ENCODE measurements at regions not wholly inside any gene's neighbourhood (a gene's known extent, or its start where the extent isn't known, plus 50 kb on each side); places are given as distances from the start of the nearest gene placed in this dataset.

- FAIRE-seq = no peak
- H3K4me1 ChIP-seq (ENCODE audit: control insufficient read depth in 2 of 3, insufficient read depth in 2 of 3, low read depth in 1 of 3, low read length in 3 of 3) = no peaks in the 10 kb centered on the region
- H3K9me3 ChIP-seq (ENCODE audit: control insufficient read depth in 2 of 3, insufficient read depth in 1 of 3, low read length in 3 of 3) = no peaks in the 10 kb centered on the region
- no peaks in the 10 kb centered on the region for H3K27me3 ChIP-seq (ENCODE audit: control insufficient read depth, insufficient read depth, low read length)
- no peak overlapping the region for H3K27ac ChIP-seq (ENCODE audit: low read depth in 2 of 2, low read length in 2 of 2)
- no peaks in the 10 kb centered on the region for H3K36me3 ChIP-seq (ENCODE audit: control insufficient read depth in 2 of 3, insufficient read depth in 3 of 3, low read length in 3 of 3)
- DNase-seq = no peak
- no peak overlapping the region for H3K4me3 ChIP-seq (ENCODE audit: low read length in 3 of 3)
- intact Hi-C loops (cut with DNase I) = no loop called here
- no peak overlapping the region for H3K9ac ChIP-seq (ENCODE audit: low read length in 3 of 3)
- TF ChIP-seq, protein P1, sequence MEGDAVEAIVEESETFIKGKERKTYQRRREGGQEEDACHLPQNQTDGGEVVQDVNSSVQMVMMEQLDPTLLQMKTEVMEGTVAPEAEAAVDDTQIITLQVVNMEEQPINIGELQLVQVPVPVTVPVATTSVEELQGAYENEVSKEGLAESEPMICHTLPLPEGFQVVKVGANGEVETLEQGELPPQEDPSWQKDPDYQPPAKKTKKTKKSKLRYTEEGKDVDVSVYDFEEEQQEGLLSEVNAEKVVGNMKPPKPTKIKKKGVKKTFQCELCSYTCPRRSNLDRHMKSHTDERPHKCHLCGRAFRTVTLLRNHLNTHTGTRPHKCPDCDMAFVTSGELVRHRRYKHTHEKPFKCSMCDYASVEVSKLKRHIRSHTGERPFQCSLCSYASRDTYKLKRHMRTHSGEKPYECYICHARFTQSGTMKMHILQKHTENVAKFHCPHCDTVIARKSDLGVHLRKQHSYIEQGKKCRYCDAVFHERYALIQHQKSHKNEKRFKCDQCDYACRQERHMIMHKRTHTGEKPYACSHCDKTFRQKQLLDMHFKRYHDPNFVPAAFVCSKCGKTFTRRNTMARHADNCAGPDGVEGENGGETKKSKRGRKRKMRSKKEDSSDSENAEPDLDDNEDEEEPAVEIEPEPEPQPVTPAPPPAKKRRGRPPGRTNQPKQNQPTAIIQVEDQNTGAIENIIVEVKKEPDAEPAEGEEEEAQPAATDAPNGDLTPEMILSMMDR (IDR thresholded peaks at IDR 0.05; ENCODE audit: borderline replicate concordance, extremely low read depth, insufficient read depth) = no peak
These were observed 129.4 kb downstream of the RAD51AP2 start for GRCh38 chr2:17388798-17389197.

- Histone ChIP-seq H3K4me3 (ENCODE audit: low read length in 3 of 3) (no peak overlapping the region), H3K9me3 (ENCODE audit: control insufficient read depth in 2 of 3, insufficient read depth in 1 of 3, low read length in 3 of 3) (no peaks in the 10 kb centered on the region), H3K4me1 (ENCODE audit: control insufficient read depth in 2 of 3, insufficient read depth in 2 of 3, low read depth in 1 of 3, low read length in 3 of 3) (no peaks in the 10 kb centered on the region), H3K27me3 (ENCODE audit: control insufficient read depth, insufficient read depth, low read length) (no peaks in the 10 kb centered on the region), H3K36me3 (ENCODE audit: control insufficient read depth in 2 of 3, insufficient read depth in 3 of 3, low read length in 3 of 3) (no peaks in the 10 kb centered on the region), H3K27ac (ENCODE audit: low read depth in 2 of 2, low read length in 2 of 2) (no peak overlapping the region), H3K9ac (ENCODE audit: low read length in 3 of 3) (no peak overlapping the region)
- TF ChIP-seq, protein P1 (IDR thresholded peaks at IDR 0.05; ENCODE audit: borderline replicate concordance, extremely low read depth, insufficient read depth) = no peak
- DNase-seq = no peak
- no peak for FAIRE-seq
- intact Hi-C loops (cut with DNase I) = no loop called here
These were observed 130.6 kb downstream of the RAD51AP2 start for GRCh38 chr2:17387591-17387990.

DNA sequence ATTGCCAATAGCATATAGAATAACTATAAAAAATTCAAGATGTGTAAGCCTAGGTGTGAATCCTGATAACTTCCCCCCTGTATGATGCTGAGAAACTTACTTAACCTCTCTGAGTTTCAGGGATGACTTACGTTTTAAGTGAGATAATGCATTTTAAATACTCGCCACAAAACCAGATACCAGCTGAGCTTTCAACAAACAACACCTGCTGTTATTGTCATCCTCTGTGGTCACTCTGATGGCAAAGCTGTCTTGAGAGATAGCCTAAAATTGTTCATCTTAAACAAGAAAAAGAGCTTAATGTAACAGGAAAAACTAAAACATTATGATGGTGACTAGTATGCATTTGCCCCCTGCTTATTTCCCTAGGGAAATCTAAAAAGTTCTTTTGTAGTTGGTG lies 131.5 kb downstream of the RAD51AP2 start:
- TF ChIP-seq, protein P1 (IDR thresholded peaks at IDR 0.05; ENCODE audit: borderline replicate concordance, extremely low read depth, insufficient read depth) = no peak

DNA sequence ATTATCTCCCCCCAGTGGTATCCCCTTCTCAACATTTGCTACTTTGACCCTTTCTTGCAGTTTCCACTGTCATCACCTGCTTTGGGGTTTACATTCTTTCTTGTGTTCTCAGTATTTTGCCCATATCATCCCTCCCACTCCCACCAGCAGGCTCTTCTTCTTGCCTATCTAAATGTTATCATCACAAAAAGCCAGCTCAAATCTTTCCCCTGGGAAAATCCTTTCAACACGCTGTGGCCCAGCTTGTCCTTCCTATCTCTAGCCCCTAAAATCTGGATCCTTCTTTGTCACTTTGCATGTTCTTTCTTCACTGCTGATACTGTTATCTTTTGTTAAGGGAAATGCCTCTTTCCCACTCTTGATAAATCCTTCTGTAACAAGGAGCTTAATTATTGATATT lies 138.2 kb downstream of the RAD51AP2 start:
- intact Hi-C loops (cut with DNase I) = no loop called here
- no peak overlapping the region for H3K27ac ChIP-seq (ENCODE audit: low read depth in 2 of 2, low read length in 2 of 2)
- TF ChIP-seq, protein P1 (IDR thresholded peaks at IDR 0.05; ENCODE audit: borderline replicate concordance, extremely low read depth, insufficient read depth) = no peak

More for the DNA sequence above, 131.5 kb downstream of the RAD51AP2 start:
- H3K9ac ChIP-seq (ENCODE audit: low read length in 3 of 3) = no peak overlapping the region
- intact Hi-C loops (cut with DNase I) = no loop called here
- no peak for FAIRE-seq
- H3K36me3 ChIP-seq (ENCODE audit: control insufficient read depth in 2 of 3, insufficient read depth in 3 of 3, low read length in 3 of 3) = no peaks in the 10 kb centered on the region
- H3K27me3 ChIP-seq (ENCODE audit: control insufficient read depth, insufficient read depth, low read length) = no peaks in the 10 kb centered on the region
- H3K4me1 ChIP-seq (ENCODE audit: control insufficient read depth in 2 of 3, insufficient read depth in 2 of 3, low read depth in 1 of 3, low read length in 3 of 3) = no peaks in the 10 kb centered on the region
- no peak overlapping the region for H3K27ac ChIP-seq (ENCODE audit: low read depth in 2 of 2, low read length in 2 of 2)
- DNase-seq = no peak
- no peak overlapping the region for H3K4me3 ChIP-seq (ENCODE audit: low read length in 3 of 3)
- no peaks in the 10 kb centered on the region for H3K9me3 ChIP-seq (ENCODE audit: control insufficient read depth in 2 of 3, insufficient read depth in 1 of 3, low read length in 3 of 3)

More for the DNA sequence above, 138.2 kb downstream of the RAD51AP2 start:
- Histone ChIP-seq H3K27me3 (ENCODE audit: control insufficient read depth, insufficient read depth, low read length) (no peaks in the 10 kb centered on the region), H3K4me3 (ENCODE audit: low read length in 3 of 3) (no peak overlapping the region), H3K4me1 (ENCODE audit: control insufficient read depth in 2 of 3, insufficient read depth in 2 of 3, low read depth in 1 of 3, low read length in 3 of 3) (no peaks in the 10 kb centered on the region), H3K9me3 (ENCODE audit: control insufficient read depth in 2 of 3, insufficient read depth in 1 of 3, low read length in 3 of 3) (no peaks in the 10 kb centered on the region), H3K36me3 (ENCODE audit: control insufficient read depth in 2 of 3, insufficient read depth in 3 of 3, low read length in 3 of 3) (no peaks in the 10 kb centered on the region), H3K9ac (ENCODE audit: low read length in 3 of 3) (no peak overlapping the region)
- FAIRE-seq (no peak), DNase-seq (no peak)
